Liver (tissue), 3 donors: ENCODE measurements at regions not wholly inside any gene's neighbourhood (a gene's known extent, or its start where the extent isn't known, plus 50 kb on each side); places are given as distances from the start of the nearest gene placed in this dataset.

Experiments used
- HNF4A ChIP-seq, 2 donors: conservative IDR thresholded peaks; 2 replicates each; pipeline ENCODE4 v1.6.1; 2016; ENCODE audit warnings: antibody characterized with exemption in 2 of 2, mild to moderate bottlenecking in 2 of 2
- TF ChIP-seq, protein P1 (sequence below): fragments of 150-350 bp; IDR thresholded peaks from 2 replicates; pipeline ENCODE4 v1.5.1; 2017; ENCODE audit warnings: improper control_type of control experiment, low read depth, low read length; ENCODE audit not compliant: missing input control
- donor health status: healthy.
- donor health status: healthy.

GRCh38 chr3:22113453-22113852, 362.4 kb upstream of the ZNF385D start:
- TF ChIP-seq HNF4A (conservative IDR thresholded peaks at IDR 0.05) = no peak
- TF ChIP-seq, protein P1, sequence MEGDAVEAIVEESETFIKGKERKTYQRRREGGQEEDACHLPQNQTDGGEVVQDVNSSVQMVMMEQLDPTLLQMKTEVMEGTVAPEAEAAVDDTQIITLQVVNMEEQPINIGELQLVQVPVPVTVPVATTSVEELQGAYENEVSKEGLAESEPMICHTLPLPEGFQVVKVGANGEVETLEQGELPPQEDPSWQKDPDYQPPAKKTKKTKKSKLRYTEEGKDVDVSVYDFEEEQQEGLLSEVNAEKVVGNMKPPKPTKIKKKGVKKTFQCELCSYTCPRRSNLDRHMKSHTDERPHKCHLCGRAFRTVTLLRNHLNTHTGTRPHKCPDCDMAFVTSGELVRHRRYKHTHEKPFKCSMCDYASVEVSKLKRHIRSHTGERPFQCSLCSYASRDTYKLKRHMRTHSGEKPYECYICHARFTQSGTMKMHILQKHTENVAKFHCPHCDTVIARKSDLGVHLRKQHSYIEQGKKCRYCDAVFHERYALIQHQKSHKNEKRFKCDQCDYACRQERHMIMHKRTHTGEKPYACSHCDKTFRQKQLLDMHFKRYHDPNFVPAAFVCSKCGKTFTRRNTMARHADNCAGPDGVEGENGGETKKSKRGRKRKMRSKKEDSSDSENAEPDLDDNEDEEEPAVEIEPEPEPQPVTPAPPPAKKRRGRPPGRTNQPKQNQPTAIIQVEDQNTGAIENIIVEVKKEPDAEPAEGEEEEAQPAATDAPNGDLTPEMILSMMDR = no peak
